ENCODE measurements at regions not wholly inside any gene's neighbourhood (a gene's known extent, or its start where the extent isn't known, plus 50 kb on each side); places are given as distances from the start of the nearest gene placed in this dataset.

DNA sequence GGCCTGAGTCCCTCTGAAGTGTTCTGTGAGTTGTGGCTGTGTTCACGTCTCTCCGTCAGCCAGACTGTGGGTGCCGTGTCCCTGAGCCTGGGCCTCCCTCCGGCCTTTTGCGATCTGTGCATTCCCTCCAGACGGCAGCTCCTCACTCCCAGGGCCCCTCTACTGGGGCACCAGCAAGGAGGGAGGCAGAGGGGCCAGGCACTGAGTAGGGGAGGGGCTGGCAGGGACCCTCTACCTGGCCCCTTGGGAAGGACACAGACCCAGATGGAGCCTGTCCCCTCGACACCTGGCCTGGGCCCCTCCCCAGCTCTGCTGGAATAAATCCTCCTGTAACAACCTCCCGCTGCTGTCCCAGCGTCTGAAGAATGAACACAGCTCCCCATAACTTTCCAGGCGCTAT is 110.0 kb upstream of the NKX1-1 start:
- no peak overlapping the region for H3K4me3 ChIP-seq (ENCODE audit: low read length)
- H3K9ac ChIP-seq (ENCODE audit: low read length), result no peak overlapping the region
- no peaks in the 10 kb centered on the region for H3K79me2 ChIP-seq (ENCODE audit: low read length)
- no peaks in the 10 kb centered on the region for H3K9me2 ChIP-seq (replicated peaks; ENCODE audit: insufficient read depth, low read length)
- H3K27ac ChIP-seq (ENCODE audit: low read length), result no peak overlapping the region
- peaks cover 13% of the 10 kb centered on the region for H3K9me3 ChIP-seq (ENCODE audit: low read length)
- H4K20me1 ChIP-seq (ENCODE audit: insufficient read depth, low read depth, low read length), result no peaks in the 10 kb centered on the region
- no peak overlapping the region for H3K4me2 ChIP-seq (ENCODE audit: low read depth, low read length, poor library complexity, severe bottlenecking)
- no peaks in the 10 kb centered on the region for H3K4me1 ChIP-seq (ENCODE audit: low read length)
- H3K27me3 ChIP-seq (ENCODE audit: low read length), result no peaks in the 10 kb centered on the region
- DNase-seq, result no peak
- H3K36me3 ChIP-seq (ENCODE audit: insufficient read depth, low read length), result no peaks in the 10 kb centered on the region
- no peak overlapping the region for H2AFZ ChIP-seq (ENCODE audit: low read length)

DNA sequence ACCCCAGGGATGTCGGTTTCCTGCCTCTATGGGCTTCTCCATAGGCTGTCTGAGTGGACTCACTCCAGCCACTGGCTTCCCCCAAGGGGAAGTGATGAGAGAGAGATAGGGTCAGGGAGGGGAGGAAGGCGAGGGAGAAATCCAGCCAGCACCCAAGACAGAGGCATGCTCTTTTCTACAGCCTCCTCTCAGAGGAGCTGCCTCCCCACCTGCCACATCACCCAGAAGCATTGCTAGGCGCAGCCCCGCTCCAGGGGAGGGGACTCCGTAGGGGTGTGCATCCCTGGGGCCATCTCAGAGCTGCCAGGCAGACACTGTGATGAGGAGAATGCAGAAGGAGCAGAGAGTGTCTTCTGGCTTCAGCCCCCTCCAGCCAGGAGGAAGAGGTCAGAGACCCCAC is 109.5 kb upstream of the NKX1-1 start:
- H2AFZ ChIP-seq (ENCODE audit: low read length), result no peak overlapping the region
- no peaks in the 10 kb centered on the region for H3K36me3 ChIP-seq (ENCODE audit: insufficient read depth, low read length)
- no peaks in the 10 kb centered on the region for H4K20me1 ChIP-seq (ENCODE audit: insufficient read depth, low read depth, low read length)
- no peaks in the 10 kb centered on the region for H3K27me3 ChIP-seq (ENCODE audit: low read length)
- no peak overlapping the region for H3K4me3 ChIP-seq (ENCODE audit: low read length)
- H3K9me3 ChIP-seq (ENCODE audit: low read length), result peaks cover 13% of the 10 kb centered on the region
- H3K79me2 ChIP-seq (ENCODE audit: low read length), result no peaks in the 10 kb centered on the region
- H3K4me1 ChIP-seq (ENCODE audit: low read length), result no peaks in the 10 kb centered on the region
- no peak overlapping the region for H3K9ac ChIP-seq (ENCODE audit: low read length)
- H3K4me2 ChIP-seq (ENCODE audit: low read depth, low read length, poor library complexity, severe bottlenecking), result no peak overlapping the region
- no peaks in the 10 kb centered on the region for H3K9me2 ChIP-seq (replicated peaks; ENCODE audit: insufficient read depth, low read length)
- no peak for DNase-seq
- H3K27ac ChIP-seq (ENCODE audit: low read length), result no peak overlapping the region

DNA sequence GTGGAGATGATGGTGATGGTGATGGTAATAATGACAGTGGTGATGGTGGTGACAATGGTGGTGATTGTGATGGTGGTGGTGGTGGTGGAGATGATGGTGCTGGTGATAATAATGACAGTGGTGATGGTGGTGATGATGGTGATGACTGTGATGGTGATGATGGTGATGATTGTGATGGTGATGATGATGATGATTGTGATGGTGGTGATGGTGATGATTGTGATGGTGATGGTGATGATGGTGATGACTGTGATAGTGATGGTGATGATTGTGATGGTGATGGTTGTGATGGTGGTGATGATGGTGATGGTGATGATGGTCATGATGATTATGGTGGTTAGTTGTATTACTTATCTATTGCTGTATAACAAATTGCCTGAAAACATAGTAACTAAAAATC is 108.9 kb upstream of the NKX1-1 start:
- Histone ChIP-seq H3K9ac (ENCODE audit: low read length) (no peak overlapping the region), H3K4me1 (ENCODE audit: low read length) (no peaks in the 10 kb centered on the region), H3K4me2 (ENCODE audit: low read depth, low read length, poor library complexity, severe bottlenecking) (no peak overlapping the region), H3K9me2 (replicated peaks; ENCODE audit: insufficient read depth, low read length) (no peaks in the 10 kb centered on the region), H3K27me3 (ENCODE audit: low read length) (no peaks in the 10 kb centered on the region), H3K27ac (ENCODE audit: low read length) (no peak overlapping the region), H4K20me1 (ENCODE audit: insufficient read depth, low read depth, low read length) (no peaks in the 10 kb centered on the region), H3K36me3 (ENCODE audit: insufficient read depth, low read length) (no peaks in the 10 kb centered on the region), H2AFZ (ENCODE audit: low read length) (no peak overlapping the region), H3K79me2 (ENCODE audit: low read length) (no peaks in the 10 kb centered on the region), H3K9me3 (ENCODE audit: low read length) (peaks cover 13% of the 10 kb centered on the region), H3K4me3 (ENCODE audit: low read length) (no peak overlapping the region)
- DNase-seq, result no peak

DNA sequence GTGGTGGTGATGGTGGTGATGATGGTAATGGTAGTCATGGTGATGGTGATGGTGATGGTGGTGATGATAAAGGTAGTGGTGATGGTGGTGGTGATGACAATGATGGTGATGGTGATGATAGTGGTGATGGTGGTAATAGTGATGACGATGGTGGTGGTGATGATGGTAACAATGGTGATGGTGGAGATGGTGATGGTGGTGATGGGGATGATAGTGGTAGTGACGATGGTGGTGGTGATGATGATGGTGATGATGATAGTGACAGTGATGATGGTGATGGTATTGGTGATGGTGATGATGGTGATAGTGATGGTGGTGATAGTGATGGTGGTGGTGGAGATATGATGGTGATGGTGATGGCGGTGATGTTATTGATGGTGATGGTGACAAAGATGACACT is 108.4 kb upstream of the NKX1-1 start:
- no peak overlapping the region for H3K4me2 ChIP-seq (ENCODE audit: low read depth, low read length, poor library complexity, severe bottlenecking)
- H3K27ac ChIP-seq (ENCODE audit: low read length), result no peak overlapping the region
- DNase-seq, result no peak
- no peaks in the 10 kb centered on the region for H3K27me3 ChIP-seq (ENCODE audit: low read length)
- H3K4me3 ChIP-seq (ENCODE audit: low read length), result no peak overlapping the region
- peaks cover 13% of the 10 kb centered on the region for H3K9me3 ChIP-seq (ENCODE audit: low read length)
- H3K9ac ChIP-seq (ENCODE audit: low read length), result no peak overlapping the region
- no peaks in the 10 kb centered on the region for H3K4me1 ChIP-seq (ENCODE audit: low read length)
- H3K79me2 ChIP-seq (ENCODE audit: low read length), result no peaks in the 10 kb centered on the region
- no peak overlapping the region for H2AFZ ChIP-seq (ENCODE audit: low read length)
- H3K9me2 ChIP-seq (replicated peaks; ENCODE audit: insufficient read depth, low read length), result no peaks in the 10 kb centered on the region
- H4K20me1 ChIP-seq (ENCODE audit: insufficient read depth, low read depth, low read length), result no peaks in the 10 kb centered on the region
- H3K36me3 ChIP-seq (ENCODE audit: insufficient read depth, low read length), result no peaks in the 10 kb centered on the region

DNA sequence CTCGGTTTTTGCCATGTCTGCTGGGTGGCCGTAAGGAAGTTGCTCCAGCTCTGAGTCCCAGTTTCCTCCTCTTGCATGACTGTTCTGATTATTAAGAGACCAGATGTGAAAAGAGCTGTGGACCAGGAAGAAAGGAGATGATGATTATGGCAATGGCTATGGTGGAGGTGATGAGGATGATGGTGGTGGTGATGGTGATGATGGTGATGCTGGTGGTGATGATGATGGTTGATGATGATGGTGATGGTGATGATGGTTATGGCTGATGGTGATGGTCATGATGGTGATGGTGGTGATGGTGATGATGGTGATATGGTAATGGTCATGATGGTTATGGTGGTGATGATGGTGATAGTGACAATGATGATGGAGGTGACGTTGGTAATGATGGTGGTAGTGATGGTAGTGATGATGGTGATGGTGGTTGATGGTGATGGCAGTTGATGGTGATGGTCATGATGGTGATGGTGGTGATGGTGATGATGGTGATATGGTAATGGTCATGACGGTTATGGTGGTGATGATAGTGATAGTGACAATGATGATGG is 107.8 kb upstream of the NKX1-1 start:
- Histone ChIP-seq H3K27ac (ENCODE audit: low read length) (no peak overlapping the region), H3K9me2 (replicated peaks; ENCODE audit: insufficient read depth, low read length) (no peaks in the 10 kb centered on the region), H3K4me2 (ENCODE audit: low read depth, low read length, poor library complexity, severe bottlenecking) (no peak overlapping the region), H3K9me3 (ENCODE audit: low read length) (peaks cover 13% of the 10 kb centered on the region), H3K4me3 (ENCODE audit: low read length) (no peak overlapping the region), H3K4me1 (ENCODE audit: low read length) (no peaks in the 10 kb centered on the region), H4K20me1 (ENCODE audit: insufficient read depth, low read depth, low read length) (no peaks in the 10 kb centered on the region), H3K9ac (ENCODE audit: low read length) (no peak overlapping the region), H3K79me2 (ENCODE audit: low read length) (no peaks in the 10 kb centered on the region), H3K27me3 (ENCODE audit: low read length) (no peaks in the 10 kb centered on the region), H2AFZ (ENCODE audit: low read length) (no peak overlapping the region), H3K36me3 (ENCODE audit: insufficient read depth, low read length) (no peaks in the 10 kb centered on the region)
- no peak for DNase-seq

DNA sequence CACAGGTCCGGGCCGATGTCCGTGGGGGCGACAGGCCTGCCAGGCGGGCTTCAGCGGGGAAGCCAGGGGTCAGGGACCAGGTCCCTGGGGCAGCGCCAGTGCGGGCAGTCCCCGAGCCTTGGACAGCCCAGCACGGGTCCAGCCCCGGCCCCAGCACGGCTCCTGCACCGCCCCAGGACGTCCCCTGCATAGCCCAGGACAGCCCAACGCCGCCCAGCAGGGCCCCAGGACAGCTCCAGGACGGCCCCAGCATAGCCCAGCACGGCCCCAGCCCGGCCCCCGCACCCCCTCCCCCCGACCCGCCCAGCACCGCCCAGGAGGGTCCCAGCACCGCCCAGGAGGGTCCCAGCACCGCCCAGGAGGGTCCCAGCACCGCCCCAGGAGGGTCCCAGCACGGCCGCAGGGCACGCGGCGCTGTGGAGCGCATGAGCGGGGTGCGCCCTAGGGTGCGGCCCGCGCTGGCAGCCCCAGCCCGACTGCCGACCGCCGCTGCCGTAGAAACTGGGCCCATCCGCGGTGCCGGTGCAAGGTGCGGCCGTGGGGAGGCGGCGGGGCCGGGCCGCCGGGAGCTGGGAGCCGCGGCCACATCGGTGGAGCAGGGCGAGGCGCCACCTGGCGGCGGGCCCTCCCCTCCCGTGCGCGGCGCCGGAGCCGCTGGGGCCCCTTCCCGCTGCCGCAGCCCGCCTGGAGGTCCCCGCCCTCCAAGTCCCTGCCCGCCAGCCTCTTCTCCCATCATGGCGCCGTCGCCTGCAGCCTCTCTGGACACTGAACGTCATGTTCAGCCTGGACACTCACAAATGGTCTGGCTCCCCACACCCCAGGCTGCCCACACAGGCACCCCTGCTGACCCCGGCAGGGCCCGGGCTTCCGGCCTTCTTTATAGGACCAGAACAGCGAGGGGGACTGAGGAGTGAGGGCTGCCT is 106.8 kb upstream of the NKX1-1 start:
- H3K27ac ChIP-seq (ENCODE audit: low read length), result no peak overlapping the region
- no peaks in the 10 kb centered on the region for H3K4me1 ChIP-seq (ENCODE audit: low read length)
- DNase-seq, result no peak
- H2AFZ ChIP-seq (ENCODE audit: low read length), result no peak overlapping the region
- H3K9ac ChIP-seq (ENCODE audit: low read length), result no peak overlapping the region
- no peak overlapping the region for H3K4me2 ChIP-seq (ENCODE audit: low read depth, low read length, poor library complexity, severe bottlenecking)
- H3K9me2 ChIP-seq (replicated peaks; ENCODE audit: insufficient read depth, low read length), result no peaks in the 10 kb centered on the region
- H3K27me3 ChIP-seq (ENCODE audit: low read length), result no peaks in the 10 kb centered on the region
- no peaks in the 10 kb centered on the region for H3K36me3 ChIP-seq (ENCODE audit: insufficient read depth, low read length)
- no peaks in the 10 kb centered on the region for H3K79me2 ChIP-seq (ENCODE audit: low read length)
- H3K4me3 ChIP-seq (ENCODE audit: low read length), result no peak overlapping the region
- H4K20me1 ChIP-seq (ENCODE audit: insufficient read depth, low read depth, low read length), result no peaks in the 10 kb centered on the region
- H3K9me3 ChIP-seq (ENCODE audit: low read length), result peaks cover 13% of the 10 kb centered on the region

DNA sequence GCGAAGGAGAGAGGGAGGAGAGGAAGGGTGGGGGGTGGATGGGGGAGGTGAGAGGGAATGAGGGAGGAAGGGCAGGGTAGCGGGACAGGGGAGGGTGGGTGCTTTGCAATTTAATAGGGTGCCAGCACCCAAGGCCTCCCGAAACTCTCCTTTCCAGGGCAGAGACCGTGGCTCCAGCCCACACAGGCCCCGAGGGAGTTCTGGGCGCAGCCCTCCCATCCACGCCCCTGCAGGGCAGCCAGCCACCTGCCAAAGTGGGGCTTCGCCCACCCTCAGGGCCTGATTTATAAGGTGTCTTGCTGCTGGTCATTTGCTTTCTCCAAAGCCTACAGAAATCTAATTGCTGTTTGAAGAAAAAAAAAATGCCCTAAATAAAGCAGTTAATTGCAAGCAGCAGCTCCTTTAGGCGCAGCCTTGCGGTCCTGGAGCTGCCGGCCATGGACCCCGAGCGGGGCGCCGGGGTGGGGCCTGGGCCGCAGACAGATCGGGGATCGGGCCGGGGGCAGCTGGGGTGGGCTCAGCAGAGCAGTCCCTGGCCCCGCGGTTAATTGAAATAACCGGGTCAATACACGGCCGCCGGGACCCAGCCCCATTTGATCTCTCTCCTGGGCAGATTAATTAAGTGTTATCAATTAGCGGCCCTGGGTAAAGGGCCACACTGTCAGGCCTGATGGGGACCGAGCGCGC is 106.0 kb upstream of the NKX1-1 start:
- Histone ChIP-seq H3K79me2 (ENCODE audit: low read length) (no peaks in the 10 kb centered on the region), H3K36me3 (ENCODE audit: insufficient read depth, low read length) (no peaks in the 10 kb centered on the region), H3K9ac (ENCODE audit: low read length) (no peak overlapping the region), H3K4me2 (ENCODE audit: low read depth, low read length, poor library complexity, severe bottlenecking) (no peak overlapping the region), H3K4me3 (ENCODE audit: low read length) (no peak overlapping the region), H3K4me1 (ENCODE audit: low read length) (no peaks in the 10 kb centered on the region), H3K9me2 (replicated peaks; ENCODE audit: insufficient read depth, low read length) (no peaks in the 10 kb centered on the region), H4K20me1 (ENCODE audit: insufficient read depth, low read depth, low read length) (no peaks in the 10 kb centered on the region), H3K9me3 (ENCODE audit: low read length) (peaks cover 13% of the 10 kb centered on the region), H3K27ac (ENCODE audit: low read length) (no peak overlapping the region), H3K27me3 (ENCODE audit: low read length) (no peaks in the 10 kb centered on the region), H2AFZ (ENCODE audit: low read length) (no peak overlapping the region)
- DNase-seq, result no peak

DNA sequence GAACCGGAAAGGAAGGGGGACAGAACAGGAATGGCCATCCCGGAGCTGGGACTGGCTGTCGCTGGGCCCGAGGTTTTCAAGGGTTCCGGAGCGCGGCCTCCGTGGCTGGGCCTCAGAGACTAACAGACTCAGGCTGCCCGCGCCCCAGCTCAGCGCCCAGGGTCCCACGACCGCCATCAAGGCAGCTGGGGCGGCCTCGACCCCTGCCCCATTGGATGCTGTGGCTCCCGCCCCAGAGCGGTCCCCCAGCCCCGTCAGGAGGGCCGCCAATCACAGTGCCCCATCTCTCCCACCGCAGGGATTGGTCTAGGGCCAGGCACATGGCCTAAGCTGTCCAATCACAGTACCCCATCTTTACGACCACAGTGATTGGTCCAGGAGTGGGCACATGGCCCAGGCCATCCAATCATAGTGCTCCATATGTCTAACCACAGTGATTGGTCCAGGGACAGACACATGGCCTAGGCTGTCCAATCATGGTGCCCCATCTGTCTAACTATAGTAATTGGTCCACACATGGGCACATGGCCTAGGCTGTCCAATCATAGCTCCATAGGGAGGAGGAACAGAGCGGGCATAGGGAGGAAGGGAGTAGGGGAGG is 105.3 kb upstream of the NKX1-1 start:
- Histone ChIP-seq H4K20me1 (ENCODE audit: insufficient read depth, low read depth, low read length) (no peaks in the 10 kb centered on the region), H3K4me2 (ENCODE audit: low read depth, low read length, poor library complexity, severe bottlenecking) (no peak overlapping the region), H3K27me3 (ENCODE audit: low read length) (no peaks in the 10 kb centered on the region), H3K9ac (ENCODE audit: low read length) (no peak overlapping the region), H3K36me3 (ENCODE audit: insufficient read depth, low read length) (no peaks in the 10 kb centered on the region), H3K4me1 (ENCODE audit: low read length) (no peaks in the 10 kb centered on the region), H2AFZ (ENCODE audit: low read length) (no peak overlapping the region), H3K79me2 (ENCODE audit: low read length) (no peaks in the 10 kb centered on the region), H3K27ac (ENCODE audit: low read length) (no peak overlapping the region), H3K9me3 (ENCODE audit: low read length) (peaks cover 13% of the 10 kb centered on the region), H3K4me3 (ENCODE audit: low read length) (no peak overlapping the region), H3K9me2 (replicated peaks; ENCODE audit: insufficient read depth, low read length) (no peaks in the 10 kb centered on the region)
- peak; percentile 62 for DNase-seq

Measured in Karpas-422 (cell line).